ENCODE measurements at regions not wholly inside any gene's neighbourhood (a gene's known extent, or its start where the extent isn't known, plus 50 kb on each side); places are given as distances from the start of the nearest gene placed in this dataset.
"Not testable (repeated sequence)": the region's sequence is repeated elsewhere in the genome, so short reads cannot be mapped to it uniquely, and the experiment has no call there.

DNA sequence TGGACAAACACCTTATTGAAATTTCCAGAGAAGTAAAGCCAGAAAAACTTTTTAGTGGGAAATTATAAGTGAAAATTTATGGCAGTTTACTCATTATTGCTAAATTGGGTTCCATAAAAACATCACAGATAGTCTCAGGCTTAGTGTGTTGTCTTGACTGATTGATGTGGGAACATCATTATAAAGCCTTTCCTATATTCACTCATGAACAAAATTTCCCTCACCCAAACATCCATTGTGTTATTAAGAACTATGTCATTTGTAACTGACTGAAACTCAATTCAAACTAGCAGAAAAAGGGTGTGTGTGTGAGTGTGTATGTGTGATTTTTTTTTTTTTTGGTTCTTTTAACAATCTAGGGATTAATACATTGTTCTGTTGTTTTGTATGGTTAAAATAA lies 143.7 kb upstream of the SEMA6A start:
- CTCF ChIA-PET = no interaction called here
- ATAC-seq = no peak
- no peak for DNase-seq (ENCODE audit: low read depth in 1 of 2, low spot score in 1 of 2)
- no peak overlapping the region for H3K4me2 ChIP-seq
- H3K27ac ChIP-seq = no peak overlapping the region
- TF ChIP-seq POLR2AphosphoS2 (conservative IDR thresholded peaks at IDR 0.05; ENCODE audit: low read length) (no peak), RCOR1 (IDR thresholded peaks at IDR 0.05; ENCODE audit: low read depth, low read length) (no peak), KDM1A (IDR thresholded peaks at IDR 0.05; ENCODE audit: low read depth) (no peak), NPAS2 (CRISPR knock-in tag; IDR thresholded peaks at IDR 0.05; ENCODE audit: borderline replicate concordance) (no peak), GATA3 (IDR thresholded peaks at IDR 0.05; ENCODE audit: borderline replicate concordance) (no peak), RNF2 (IDR thresholded peaks at IDR 0.05; ENCODE audit: borderline replicate concordance, low read depth) (no peak), HEYL (CRISPR knock-in tag; IDR thresholded peaks at IDR 0.05) (no peak), FOSL2 (IDR thresholded peaks at IDR 0.05) (no peak), FOSL2 (CRISPR knock-in tag; IDR thresholded peaks at IDR 0.05) (no peak), MAFK (IDR thresholded peaks at IDR 0.05; ENCODE audit: partially characterized antibody) (no peak), CEBPB (IDR thresholded peaks at IDR 0.05) (no peak), ZSCAN20 (CRISPR knock-in tag; IDR thresholded peaks at IDR 0.05) (no peak), HOXB5 (CRISPR knock-in tag; IDR thresholded peaks at IDR 0.05) (no peak), PHF8 (IDR thresholded peaks at IDR 0.05; ENCODE audit: borderline replicate concordance, low read depth) (no peak), ZC3H11A (IDR thresholded peaks at IDR 0.05) (no peak), CBX8 (IDR thresholded peaks at IDR 0.05) (no peak)
- TF ChIP-seq, protein P1, sequence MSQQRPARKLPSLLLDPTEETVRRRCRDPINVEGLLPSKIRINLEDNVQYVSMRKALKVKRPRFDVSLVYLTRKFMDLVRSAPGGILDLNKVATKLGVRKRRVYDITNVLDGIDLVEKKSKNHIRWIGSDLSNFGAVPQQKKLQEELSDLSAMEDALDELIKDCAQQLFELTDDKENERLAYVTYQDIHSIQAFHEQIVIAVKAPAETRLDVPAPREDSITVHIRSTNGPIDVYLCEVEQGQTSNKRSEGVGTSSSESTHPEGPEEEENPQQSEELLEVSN (IDR thresholded peaks at IDR 0.05; ENCODE audit: borderline replicate concordance, low read depth) = no peak
- H3K9me3 ChIP-seq = no peaks in the 10 kb centered on the region
- POLR2A ChIA-PET = no interaction called here
- FAIRE-seq = no peak
- no peaks in the 10 kb centered on the region for H3K4me1 ChIP-seq
- H3K4me3 ChIP-seq = no peak overlapping the region

DNA sequence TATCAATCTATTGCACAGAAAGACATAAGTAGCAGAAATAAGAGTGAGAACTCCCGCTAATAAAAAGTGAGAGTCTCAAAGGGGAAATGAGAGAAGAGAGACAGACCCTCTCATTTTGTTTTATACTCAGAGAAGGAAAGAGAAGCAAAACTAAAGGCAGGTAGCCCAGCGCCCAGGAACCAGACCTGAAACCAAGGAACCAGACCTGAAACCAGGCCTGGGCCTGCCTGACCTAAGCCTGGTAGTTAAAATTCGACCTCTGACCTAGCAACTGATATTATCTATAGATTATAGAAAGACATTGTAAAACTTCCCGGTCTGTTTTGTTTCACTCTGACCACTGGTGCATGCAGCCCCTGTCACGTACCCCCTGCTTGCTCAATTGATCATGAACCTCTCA lies 134.5 kb upstream of the SEMA6A start:
- Histone ChIP-seq H3K4me2 (no peak overlapping the region), H3K27ac (no peak overlapping the region), H3K4me3 (no peak overlapping the region), H3K4me1 (no peaks in the 10 kb centered on the region), H3K9me3 (no peaks in the 10 kb centered on the region)
- ATAC-seq (no peak), DNase-seq (ENCODE audit: low read depth in 1 of 2, low spot score in 1 of 2) (no peak), FAIRE-seq (no peak)
- ChIA-PET POLR2A (no interaction called here), CTCF (no interaction called here)
- TF ChIP-seq SREBF2 (IDR thresholded peaks at IDR 0.05) (no peak), CHD2 (IDR thresholded peaks at IDR 0.05; ENCODE audit: low read length, partially characterized antibody) (no peak), HEYL (CRISPR knock-in tag; IDR thresholded peaks at IDR 0.05) (no peak), JUN (IDR thresholded peaks at IDR 0.05) (no peak), HDAC2 (IDR thresholded peaks at IDR 0.05) (no peak), FOSB (CRISPR knock-in tag; IDR thresholded peaks at IDR 0.05) (no peak), MAFK (IDR thresholded peaks at IDR 0.05; ENCODE audit: partially characterized antibody) (no peak), POLR2AphosphoS2 (conservative IDR thresholded peaks at IDR 0.05; ENCODE audit: low read length) (no peak), POLR2A (IDR thresholded peaks at IDR 0.05; ENCODE audit: low read length) (no peak), ESRRA (IDR thresholded peaks at IDR 0.05; ENCODE audit: borderline replicate concordance, low read length) (no peak), HOXB5 (CRISPR knock-in tag; IDR thresholded peaks at IDR 0.05) (no peak), GATA3 (IDR thresholded peaks at IDR 0.05; ENCODE audit: borderline replicate concordance) (no peak), NPAS2 (CRISPR knock-in tag; IDR thresholded peaks at IDR 0.05; ENCODE audit: borderline replicate concordance) (no peak), RNF2 (IDR thresholded peaks at IDR 0.05; ENCODE audit: borderline replicate concordance, low read depth) (no peak), MAZ (IDR thresholded peaks at IDR 0.05; ENCODE audit: borderline replicate concordance, low read depth, low read length) (no peak)
- TF ChIP-seq, protein P2, sequence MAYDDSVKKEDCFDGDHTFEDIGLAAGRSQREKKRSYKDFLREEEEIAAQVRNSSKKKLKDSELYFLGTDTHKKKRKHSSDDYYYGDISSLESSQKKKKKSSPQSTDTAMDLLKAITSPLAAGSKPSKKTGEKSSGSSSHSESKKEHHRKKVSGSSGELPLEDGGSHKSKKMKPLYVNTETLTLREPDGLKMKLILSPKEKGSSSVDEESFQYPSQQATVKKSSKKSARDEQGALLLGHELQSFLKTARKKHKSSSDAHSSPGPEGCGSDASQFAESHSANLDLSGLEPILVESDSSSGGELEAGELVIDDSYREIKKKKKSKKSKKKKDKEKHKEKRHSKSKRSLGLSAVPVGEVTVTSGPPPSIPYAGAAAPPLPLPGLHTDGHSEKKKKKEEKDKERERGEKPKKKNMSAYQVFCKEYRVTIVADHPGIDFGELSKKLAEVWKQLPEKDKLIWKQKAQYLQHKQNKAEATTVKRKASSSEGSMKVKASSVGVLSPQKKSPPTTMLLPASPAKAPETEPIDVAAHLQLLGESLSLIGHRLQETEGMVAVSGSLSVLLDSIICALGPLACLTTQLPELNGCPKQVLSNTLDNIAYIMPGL (CRISPR knock-in tag; IDR thresholded peaks at IDR 0.05; ENCODE audit: borderline replicate concordance) = no peak
- TF ChIP-seq, protein P3, sequence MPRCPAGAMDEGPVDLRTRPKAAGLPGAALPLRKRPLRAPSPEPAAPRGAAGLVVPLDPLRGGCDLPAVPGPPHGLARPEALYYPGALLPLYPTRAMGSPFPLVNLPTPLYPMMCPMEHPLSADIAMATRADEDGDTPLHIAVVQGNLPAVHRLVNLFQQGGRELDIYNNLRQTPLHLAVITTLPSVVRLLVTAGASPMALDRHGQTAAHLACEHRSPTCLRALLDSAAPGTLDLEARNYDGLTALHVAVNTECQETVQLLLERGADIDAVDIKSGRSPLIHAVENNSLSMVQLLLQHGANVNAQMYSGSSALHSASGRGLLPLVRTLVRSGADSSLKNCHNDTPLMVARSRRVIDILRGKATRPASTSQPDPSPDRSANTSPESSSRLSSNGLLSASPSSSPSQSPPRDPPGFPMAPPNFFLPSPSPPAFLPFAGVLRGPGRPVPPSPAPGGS (IDR thresholded peaks at IDR 0.05) = no peak
- TF ChIP-seq, protein P4, sequence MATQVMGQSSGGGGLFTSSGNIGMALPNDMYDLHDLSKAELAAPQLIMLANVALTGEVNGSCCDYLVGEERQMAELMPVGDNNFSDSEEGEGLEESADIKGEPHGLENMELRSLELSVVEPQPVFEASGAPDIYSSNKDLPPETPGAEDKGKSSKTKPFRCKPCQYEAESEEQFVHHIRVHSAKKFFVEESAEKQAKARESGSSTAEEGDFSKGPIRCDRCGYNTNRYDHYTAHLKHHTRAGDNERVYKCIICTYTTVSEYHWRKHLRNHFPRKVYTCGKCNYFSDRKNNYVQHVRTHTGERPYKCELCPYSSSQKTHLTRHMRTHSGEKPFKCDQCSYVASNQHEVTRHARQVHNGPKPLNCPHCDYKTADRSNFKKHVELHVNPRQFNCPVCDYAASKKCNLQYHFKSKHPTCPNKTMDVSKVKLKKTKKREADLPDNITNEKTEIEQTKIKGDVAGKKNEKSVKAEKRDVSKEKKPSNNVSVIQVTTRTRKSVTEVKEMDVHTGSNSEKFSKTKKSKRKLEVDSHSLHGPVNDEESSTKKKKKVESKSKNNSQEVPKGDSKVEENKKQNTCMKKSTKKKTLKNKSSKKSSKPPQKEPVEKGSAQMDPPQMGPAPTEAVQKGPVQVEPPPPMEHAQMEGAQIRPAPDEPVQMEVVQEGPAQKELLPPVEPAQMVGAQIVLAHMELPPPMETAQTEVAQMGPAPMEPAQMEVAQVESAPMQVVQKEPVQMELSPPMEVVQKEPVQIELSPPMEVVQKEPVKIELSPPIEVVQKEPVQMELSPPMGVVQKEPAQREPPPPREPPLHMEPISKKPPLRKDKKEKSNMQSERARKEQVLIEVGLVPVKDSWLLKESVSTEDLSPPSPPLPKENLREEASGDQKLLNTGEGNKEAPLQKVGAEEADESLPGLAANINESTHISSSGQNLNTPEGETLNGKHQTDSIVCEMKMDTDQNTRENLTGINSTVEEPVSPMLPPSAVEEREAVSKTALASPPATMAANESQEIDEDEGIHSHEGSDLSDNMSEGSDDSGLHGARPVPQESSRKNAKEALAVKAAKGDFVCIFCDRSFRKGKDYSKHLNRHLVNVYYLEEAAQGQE (IDR thresholded peaks at IDR 0.05) = no peak
- TF ChIP-seq, protein P5, sequence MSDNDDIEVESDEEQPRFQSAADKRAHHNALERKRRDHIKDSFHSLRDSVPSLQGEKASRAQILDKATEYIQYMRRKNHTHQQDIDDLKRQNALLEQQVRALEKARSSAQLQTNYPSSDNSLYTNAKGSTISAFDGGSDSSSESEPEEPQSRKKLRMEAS (IDR thresholded peaks at IDR 0.05) = no peak
- 36% methylated on average over 5 of the region's 5 CpGs for WGBS (ENCODE audit: missing lambda C conversion rate)

DNA sequence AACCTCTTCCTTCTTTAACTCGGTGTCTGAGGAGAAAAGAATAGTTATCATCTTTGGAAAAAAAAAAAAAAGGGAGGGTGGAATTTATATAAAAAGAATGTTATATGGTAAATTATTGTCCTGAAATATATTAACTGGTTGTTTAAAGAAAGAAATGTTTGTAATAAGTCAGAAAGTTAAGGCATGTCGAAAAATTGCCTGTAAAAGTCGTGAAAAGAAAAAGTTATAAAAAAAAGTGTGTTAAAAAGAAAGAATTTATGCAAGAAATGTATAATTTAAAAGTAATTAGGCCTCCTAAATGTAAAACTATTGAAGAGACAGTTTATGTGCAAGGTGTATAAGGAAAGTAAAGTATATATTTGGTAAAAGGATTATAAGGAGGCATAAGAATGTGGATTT lies 130.5 kb upstream of the SEMA6A start:
- H3K4me3 ChIP-seq; H3K4me1 ChIP-seq; H3K27ac ChIP-seq; ATAC-seq; DNase-seq (ENCODE audit: low read depth in 1 of 2, low spot score in 1 of 2); H3K9me3 ChIP-seq; H3K4me2 ChIP-seq; POLR2A ChIA-PET; CTCF ChIA-PET; FAIRE-seq: not testable (repeated sequence)
- WGBS (ENCODE audit: missing lambda C conversion rate) = 32% methylated on average over 3 of the region's 3 CpGs
